GM19099 (cell line): ENCODE measurements at regions not wholly inside any gene's neighbourhood (a gene's known extent, or its start where the extent isn't known, plus 50 kb on each side); places are given as distances from the start of the nearest gene placed in this dataset.

Source experiments
- POLR2A ChIP-seq: IDR thresholded peaks from 3 replicates; pipeline ENCODE4 v1.6.1; 2011; ENCODE audit warnings: low read depth; ENCODE audit not compliant: insufficient read length; ENCODE audit errors: extremely low read depth

DNA sequence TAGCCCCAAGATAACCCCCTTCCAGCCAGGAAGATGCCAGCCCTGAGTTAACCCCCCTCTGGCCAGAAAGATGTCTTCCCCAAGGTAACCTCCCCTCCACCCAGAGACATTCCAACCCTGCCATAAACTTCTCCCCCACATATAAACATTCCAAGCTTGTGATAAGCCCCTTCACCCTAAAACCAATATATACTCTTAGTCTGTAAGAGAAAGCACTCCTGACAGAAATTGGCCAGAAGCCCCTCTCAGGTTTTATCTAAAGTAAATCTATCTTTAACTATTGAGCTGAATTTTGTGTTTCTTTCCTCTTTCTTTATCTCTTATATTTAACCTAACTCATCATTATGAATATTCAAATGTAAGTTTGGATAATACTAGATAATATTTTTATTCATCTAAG is 1775.8 kb upstream of the MIR17HG start:
- no peak for TF ChIP-seq POLR2A

DNA sequence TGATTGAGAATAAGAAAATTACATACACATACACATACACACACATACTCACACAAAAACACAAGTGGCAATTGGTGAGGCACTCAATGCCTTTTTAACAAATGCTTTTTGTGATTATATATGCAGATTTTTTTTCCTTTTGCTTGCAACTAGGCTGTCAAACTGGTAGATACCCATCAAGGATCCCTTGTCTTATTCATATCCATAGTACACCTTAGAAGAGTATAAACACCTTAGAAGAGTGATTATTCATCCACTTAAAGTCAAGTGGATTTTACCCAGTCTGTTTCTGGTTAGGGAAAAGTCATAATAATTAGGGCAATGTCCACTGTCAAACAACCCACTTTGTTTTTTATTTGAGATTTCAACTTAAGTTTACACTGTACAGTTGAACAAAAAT is 1773.4 kb upstream of the MIR17HG start:
- no peak for TF ChIP-seq POLR2A

DNA sequence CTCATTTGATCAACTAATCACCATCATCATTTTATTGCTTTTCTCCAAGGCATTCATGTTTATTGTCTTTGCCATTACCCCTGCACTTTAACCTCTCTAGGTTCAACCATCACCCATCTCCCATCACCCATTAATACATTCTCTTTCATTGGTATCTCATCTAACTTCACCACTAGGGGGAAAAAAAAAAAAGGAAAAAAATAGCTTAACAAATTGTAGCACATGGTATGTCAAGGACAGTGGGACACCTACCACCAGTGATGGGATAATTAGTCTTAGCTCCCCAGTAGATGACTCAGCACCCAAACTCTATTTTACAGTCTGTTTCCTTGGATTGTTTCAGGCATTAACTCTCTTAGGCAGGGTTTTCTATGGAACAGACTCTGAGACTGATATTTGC is 1770.2 kb upstream of the MIR17HG start:
- TF ChIP-seq POLR2A: no peak

DNA sequence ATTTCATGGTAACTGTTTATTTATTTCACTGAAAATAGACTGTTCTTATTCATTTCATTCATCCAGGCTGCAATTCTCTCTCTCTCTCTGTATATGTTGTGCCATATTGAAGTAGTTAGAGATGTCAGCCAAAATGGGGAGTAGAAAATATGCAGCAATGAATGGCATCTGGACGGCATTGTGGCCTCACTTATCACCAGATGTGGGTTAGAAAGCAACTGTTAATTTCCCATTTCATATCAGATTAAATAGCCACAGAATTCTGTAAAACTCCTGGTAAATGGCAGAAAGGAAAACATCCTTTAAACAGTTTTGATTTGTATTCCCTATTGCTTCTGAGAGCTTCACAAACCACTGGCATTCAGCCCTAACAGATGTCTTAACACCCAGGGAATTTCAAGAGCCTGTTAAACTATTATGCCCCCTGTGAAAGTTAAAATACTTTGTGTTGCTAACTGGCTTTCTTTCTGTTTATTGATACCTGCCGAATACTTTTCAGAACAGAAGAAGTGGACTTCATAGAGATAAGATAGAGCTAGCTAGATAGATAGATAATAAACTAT is 1763.3 kb upstream of the MIR17HG start:
- no peak for TF ChIP-seq POLR2A

DNA sequence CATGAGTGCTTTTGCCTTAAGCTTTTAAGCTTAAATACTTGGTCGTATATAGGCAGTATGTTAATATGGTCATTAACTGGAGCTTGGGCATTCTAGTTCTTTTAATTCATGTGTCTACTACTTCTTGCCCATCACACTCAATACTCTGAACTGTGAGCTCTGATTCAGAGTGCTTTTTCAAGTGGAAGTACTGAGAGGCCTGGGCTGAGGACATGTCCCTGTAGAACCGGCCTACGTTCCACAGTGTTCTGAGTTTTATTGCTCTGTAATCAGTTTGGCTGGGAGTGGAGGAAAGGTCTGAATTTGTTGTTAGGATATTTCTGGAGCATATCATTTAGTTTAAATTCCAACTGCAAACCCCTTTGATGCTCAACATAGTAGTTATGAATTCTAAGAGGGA is 1744.8 kb upstream of the MIR17HG start:
- TF ChIP-seq POLR2A: no peak

DNA sequence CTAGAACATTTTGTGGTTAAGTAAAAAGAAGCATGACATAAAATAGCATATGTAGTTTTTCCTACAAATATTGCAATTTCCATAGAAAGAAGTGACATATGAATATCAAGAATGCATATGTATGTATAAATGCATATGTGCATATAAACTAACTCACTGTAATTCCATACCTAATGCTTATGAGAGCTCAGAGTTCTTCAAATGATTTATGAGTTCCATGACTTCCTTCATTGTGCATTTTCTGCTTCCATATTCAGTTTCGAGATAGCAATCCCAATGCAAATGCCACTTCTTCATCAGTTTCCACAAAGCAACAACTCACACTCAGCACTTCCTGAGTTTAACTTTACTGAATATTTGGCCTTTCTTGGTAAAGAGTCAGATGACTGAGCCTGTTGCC is 1744.3 kb upstream of the MIR17HG start:
- TF ChIP-seq POLR2A: no peak

DNA sequence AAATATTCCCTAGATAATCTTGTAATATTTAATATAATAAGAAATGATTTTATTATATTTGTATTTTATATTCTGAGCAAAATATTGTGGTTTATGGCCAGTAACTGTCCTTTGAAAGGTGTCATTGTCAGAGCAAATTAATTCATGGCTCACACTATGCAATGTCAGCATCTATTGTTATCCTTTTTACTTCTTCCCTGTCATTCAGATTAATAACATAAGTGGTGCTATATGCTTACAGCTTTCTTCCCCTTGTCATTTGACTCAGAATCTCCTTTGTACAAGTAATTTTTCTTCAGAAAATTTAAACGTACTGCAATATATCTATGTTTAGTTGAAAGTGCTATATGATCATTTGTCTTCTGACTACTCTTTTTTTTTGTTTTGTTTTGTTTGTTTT is 1738.2 kb upstream of the MIR17HG start:
- no peak for TF ChIP-seq POLR2A

DNA sequence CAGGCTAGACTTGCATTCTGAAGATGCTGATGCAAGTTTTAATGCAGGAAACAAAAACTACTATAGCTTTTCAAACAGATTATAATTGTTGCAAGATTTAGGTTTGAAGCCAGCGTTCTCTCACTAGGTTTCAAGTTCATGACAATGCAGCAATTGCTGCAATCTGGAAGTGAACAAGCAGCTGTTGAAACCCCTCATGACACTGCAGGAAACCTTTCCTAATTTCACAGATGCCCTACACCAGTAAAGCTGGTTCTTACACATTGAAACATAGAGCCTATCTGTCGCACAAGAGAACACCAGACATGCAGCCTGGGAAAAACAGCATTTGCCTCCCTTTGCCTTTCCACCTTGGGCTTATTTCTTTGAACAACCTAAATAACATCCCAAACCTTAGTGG is 1737.2 kb upstream of the MIR17HG start:
- no peak for TF ChIP-seq POLR2A

DNA sequence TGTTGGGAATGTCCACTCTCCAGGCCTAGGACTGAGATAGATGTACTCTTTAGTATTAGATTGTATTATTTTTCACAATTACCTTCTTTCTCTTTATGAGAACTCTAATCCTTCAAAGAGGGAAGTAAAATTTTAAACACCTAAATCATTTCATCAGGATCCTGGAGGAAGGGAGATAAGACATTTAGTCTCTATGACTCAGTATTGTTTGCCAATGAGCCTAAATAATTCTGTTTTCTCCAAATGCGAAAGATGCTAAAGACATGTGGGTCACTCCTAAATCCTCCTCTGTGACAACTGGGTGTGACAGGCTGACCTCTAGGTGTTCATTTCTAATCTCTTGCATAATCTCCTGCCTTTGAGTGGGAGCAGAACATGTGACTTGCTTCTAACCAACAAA is 1736.6 kb upstream of the MIR17HG start:
- no peak for TF ChIP-seq POLR2A

DNA sequence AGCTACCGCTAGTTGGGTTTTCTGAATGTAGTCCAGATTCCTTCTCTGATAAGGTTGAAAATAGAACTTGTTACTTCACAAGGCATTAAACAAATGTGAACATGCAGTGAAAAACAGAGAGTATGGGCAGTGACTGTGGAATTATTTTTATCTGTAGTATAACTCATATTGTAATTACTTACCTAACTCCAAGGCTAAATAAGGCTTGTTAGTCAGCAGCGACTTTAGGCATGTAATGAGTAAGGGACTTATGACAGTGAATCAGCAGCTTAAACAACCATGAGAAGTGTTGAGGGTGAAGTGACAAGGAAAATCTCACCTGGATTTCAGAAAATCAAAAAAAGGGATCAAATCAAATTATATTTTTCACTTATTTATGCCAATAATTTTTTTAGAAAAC is 1719.5 kb upstream of the MIR17HG start:
- TF ChIP-seq POLR2A: no peak

DNA sequence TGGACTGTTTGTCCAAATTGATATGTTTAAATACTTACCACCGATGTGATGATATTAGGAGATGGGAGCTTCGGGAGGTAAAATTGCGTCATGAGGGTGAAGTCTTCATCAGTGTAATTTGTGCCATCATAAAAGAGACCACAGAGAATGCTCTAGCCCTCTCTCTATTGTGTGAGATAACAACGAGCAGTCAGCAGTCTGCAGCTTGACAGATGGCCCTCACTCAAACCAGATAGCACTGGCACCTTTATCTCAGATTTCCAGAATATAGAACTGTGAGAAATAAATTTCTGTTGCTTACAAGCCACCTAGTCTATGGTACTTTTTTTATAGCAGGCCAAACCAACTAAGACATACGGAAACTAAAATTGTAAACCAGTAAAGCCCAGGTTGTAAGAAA is 1718.9 kb upstream of the MIR17HG start:
- no peak for TF ChIP-seq POLR2A

DNA sequence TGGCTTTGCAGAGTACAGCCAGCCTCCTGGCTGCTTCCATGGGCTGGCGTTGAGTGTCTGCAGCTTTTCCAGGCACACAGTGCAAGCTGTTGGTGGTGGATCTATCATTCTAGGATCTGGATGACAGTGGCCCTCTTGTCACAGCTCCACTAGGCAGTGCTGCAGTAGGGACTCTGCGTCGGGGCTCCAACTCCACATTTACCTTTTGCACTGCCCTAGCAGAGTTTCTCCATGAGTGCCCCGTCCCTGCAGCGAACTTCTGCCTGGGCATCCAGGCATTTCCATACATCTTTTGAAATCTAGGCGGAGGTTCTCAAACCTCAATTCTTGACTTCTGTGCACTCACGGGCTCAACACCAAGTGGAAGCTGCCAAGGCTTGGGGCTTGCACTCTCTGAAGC is 1697.3 kb upstream of the MIR17HG start:
- no peak for TF ChIP-seq POLR2A

DNA sequence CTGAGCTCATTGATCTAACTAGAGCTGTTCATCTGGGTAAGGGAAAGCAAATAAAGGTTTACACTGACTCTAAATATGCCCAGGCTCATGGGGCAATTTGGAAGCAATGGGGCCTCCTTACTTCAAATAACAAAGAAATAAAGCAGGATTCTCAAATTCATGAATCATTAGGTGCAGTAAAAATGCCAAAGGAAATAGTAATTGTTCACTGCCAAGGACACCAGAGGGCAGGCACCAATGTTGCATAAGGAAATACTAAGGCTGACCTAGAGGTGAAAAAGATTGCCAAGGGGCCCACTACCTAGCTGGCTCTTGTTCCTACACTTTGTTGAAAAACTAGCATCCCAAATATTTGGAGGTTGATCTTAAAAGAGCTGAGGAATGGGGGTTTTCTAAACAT is 1686.7 kb upstream of the MIR17HG start:
- no peak for TF ChIP-seq POLR2A

DNA sequence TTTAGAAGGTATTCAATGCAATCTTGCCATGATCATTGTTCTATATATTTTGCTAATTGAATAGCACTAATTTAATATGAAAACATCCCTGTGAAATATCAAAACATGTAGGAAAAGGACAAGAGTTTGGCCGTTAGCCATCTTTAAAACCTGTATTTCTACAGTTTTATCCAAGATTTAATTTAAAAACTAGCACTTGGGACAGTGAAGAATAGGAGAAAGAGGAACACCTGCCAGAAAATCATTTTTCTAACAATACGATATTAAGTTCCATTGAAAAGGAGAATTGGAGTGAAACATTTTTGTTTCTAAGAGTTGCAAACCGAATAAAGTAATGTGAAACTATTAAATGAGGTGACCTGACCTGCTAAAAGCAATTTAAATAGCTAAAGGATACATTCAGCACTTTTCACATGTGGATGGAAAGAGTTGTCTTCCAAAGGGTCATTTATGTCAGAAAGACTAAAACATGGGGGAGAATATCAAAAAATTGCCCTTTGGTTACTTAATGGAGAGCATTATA is 1673.6 kb upstream of the MIR17HG start:
- TF ChIP-seq POLR2A: no peak

DNA sequence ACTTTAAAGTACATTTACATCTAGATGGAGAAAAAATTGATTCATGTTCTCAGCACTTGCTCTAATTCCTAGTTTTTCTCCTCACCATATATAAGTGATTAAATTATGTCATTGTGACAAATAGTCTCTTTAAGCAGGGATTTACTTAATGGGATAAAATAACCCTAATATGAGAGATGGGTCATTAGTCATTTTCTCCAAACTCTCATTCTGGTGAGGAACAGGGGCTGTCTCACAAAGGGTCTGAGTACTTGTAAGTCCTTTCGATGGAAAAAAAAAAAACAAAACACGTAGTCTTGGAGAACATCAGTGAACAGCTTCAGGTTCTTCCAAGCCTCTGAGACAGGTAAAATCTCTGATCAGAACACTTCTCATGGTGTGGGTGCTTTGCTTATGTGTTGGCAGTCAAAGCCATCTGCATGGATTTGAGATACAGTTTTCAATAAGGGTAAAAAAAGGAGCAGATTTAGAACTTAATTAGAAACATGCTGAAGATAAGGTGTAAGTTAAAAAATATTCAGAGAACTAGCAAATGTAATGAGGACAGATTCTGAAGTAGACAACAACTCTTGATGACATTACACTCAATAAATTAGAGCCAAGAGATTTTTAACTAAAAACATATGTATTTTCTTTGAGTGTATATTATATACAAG is 1668.9 kb upstream of the MIR17HG start:
- TF ChIP-seq POLR2A: no peak

DNA sequence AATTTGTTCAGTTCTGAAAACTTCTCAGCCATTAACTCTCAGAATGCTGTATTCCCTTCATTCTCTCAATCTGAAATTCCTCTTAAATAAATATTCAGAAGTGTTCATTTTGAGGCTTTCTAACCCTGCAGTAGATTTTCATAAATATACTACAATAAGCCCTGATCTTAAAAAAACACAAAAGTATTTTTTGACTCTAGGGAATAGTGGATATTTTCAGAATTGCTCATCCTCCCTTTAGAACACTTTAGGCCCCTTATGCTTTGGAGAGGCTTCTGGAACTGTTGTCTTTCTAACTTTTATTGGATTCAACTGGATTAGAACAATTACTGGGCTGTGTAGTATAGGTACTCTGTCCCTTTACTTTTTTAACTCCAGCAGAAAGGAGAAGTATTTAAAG is 1662.6 kb upstream of the MIR17HG start:
- TF ChIP-seq POLR2A: no peak

DNA sequence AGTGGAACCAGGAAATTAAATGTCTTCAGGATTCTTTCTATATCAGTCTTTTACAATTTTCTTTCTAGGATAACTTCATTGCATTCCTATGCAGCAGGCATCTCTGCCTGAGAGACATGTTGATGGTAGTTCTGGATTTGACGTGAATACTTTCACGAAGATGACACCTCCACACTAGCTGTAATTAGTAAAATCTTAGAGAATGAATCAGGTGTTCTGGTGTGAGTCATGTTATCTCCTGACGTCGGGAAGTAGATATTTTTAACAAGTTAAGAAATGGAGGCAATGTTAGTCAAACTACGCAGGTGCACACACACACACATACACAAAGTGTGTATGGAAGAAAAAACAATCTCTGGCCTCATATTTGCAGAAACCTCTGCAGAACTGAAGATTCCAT is 1661.3 kb upstream of the MIR17HG start:
- no peak for TF ChIP-seq POLR2A
